HPDE6-E6E7 (cell line): ENCODE measurements at regions not wholly inside any gene's neighbourhood (a gene's known extent, or its start where the extent isn't known, plus 50 kb on each side); places are given as distances from the start of the nearest gene placed in this dataset.
"Not testable (repeated sequence)": the region's sequence is repeated elsewhere in the genome, so short reads cannot be mapped to it uniquely, and the experiment has no call there.

Source experiments
- DNase-seq: peaks from one replicate; pipeline ENCODE4 v3.0.0; 2011; ENCODE audit warnings: missing footprints; ENCODE audit errors: extremely low spot score

DNA sequence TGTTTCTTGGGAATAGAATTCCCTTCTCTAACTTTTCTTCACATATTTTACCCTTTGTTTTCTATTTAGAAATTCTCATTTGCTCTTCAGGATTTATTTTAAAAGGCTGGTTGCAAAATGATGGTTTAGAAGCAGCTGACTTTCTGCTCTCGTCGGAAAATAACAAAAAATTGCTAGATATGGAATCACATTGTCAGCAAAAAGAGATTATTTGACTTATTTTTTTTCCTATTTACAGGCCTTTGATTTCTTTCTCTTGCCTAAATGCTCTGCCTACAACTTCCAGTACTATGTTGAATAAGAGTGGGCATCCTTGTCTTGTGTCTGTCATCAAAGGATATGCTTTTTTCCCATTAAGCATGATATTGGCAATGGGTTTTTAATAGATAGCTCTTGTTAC is 1619.1 kb upstream of the ACO1 start:
- DNase-seq: no peak

DNA sequence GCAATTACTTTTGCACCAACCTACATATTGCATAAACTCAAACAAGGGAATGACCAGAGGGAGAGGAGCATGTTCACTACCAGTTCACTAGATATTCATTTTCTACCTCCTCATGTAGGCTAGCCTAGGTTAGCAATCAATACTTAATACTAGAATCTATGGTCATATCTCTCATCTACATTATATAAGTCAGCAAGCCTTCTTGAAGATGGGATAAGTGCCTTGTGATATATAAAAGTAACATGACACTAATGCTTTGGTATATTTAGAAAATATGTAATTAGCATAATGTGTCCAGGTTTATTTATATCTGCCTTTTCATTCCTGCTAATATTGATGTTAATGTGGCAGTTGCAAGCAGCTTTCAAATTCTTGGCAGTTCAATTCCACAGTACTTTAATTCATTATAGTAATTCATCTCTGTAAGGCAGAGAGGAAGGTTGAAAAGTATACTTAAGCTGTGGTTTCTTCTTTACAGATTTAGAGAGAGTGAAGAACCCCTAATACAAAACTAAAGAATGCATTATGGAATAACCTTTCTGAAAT is 1613.2 kb upstream of the ACO1 start:
- DNase-seq: no peak

DNA sequence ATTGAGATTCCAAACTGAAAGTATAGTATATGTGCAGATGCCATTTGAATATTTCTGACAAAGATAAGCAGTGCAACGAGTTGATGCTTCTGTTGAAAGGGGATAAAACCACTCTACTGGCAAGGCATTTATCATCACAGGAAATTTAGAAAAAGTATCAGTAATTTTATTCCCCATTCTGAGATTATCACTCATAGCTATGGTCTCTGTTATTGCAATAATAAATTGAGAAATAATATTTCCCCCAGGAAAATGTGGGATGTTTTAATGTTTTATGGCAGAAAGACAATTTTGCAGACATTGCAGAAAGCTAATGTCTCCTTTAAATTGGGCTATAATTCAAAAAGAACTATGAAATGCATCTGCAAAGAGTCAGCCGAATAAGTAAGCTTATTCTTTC is 1612.7 kb upstream of the ACO1 start:
- DNase-seq: no peak

DNA sequence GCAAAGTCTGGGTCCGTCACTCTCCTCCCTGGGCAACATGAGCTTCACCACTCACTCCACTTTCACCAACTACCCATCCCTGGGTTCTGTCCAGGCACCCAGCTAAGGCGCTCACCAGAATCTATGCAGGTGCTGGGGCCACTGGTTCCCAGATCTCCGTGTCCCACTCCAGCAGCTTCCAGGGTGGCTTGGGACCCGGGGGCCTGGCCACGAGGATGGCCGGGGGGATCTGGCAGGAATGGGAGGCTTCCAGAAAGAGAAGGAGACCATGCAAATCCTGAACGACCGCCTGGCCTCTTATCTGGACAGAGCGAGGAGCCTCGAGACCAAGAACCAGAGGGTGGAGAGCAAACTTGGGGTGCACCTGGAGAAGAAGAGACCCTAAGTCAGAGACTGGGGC is 1611.0 kb upstream of the ACO1 start:
- no peak for DNase-seq

DNA sequence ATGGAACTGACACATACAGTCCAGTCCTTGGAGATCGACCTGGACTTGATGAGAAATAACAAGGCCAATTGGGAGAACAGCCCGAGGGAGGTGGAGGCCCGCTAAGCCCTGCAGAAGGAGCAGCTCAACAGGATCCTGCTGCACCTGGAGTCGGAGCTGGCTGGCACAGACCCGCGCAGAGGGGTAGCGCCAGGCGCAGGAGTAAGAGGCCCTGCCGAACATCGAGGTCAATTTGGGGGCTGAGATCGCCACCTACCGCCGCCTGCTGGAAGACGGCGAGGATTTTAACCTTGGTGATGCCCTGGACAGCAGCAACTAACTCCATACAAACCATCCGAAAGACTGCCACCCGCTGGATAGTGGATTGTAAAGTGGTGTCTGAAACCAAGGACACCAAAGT is 1610.1 kb upstream of the ACO1 start:
- no peak for DNase-seq

DNA sequence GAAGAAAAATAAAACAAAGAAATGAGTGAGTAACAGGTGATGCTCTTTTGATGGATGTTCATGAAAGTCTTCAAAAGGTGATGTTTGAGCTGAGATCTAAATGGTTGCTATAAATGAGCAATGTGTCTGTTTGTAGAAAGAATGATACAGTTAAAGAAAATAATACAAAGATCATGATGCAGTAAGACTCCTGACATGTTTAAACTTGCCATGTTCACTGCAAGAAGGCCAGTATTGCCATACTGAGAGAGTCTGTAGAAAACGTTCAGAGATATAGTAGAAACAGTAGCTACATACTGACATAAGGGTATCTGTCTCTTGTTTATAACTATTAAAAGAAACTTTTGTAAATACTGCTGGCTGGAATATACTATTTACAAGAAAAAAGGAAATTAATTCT is 1609.2 kb upstream of the ACO1 start:
- DNase-seq: peak; percentile 12

DNA sequence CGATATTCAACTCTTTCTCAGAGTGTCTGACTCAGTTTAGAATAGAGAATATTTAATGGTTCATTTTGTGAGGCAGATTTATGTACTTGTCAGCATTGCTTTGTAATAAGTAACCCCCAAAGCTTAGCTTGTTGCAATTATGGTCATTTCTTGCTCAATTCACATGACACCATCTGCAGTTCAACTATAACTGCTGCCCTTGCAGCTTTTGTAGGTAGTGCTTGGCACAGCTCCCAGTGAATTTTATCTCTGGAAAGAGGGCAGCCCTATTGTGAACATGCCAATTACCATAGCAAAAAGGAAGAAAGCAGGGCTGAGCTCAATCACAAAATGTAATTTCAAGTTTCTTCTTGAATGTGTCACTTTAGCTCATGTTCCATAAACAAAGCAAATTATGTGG is 1587.7 kb upstream of the ACO1 start:
- no peak for DNase-seq

DNA sequence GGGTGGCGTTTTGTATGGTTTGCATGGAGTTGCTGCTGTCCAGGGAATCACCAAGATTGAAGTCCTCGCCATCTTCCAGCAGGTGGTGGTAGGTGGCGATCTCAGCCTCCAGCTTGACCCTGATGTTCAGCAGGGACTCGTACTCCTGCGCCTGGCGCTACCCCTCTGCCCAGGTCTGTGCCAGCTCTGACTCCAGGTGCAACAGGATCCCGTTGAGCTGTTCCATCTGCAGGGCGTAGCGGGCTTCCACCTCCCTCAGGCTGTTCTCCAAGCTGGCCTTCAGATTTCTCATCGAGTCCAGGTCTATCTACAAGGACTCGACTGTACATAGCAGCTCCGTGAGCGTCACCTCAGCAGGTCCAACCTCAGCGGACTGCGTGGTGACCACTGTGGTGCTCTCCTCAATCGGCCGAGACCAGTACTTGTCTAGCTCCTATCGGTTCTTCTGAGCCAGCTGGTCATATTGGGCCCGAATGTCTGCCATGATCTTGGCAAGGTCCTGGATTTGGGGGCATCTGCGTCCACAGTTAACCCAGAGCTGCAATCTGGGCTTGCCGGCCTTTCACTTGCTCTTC is 1584.8 kb upstream of the ACO1 start:
- no peak for DNase-seq

DNA sequence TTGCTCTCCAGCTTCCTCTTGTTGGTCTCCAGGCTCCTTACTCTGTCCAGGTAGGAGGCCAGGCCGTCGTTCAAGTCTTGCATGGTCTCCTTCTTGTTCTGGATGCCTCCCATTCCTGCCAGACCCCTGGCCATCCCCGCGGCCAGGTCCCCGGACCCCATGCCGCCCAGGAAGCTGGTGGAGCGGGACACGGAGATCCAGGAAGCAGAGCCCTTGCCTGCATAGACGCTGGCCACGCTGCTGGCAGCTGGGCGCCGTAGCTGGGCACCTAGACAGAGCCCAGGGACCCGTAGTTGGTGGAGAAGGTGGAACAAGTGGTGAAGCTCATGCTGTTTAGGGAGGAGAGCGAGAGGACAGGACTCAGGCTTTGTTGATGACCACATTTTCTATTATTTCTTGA is 1584.0 kb upstream of the ACO1 start:
- DNase-seq: no peak

DNA sequence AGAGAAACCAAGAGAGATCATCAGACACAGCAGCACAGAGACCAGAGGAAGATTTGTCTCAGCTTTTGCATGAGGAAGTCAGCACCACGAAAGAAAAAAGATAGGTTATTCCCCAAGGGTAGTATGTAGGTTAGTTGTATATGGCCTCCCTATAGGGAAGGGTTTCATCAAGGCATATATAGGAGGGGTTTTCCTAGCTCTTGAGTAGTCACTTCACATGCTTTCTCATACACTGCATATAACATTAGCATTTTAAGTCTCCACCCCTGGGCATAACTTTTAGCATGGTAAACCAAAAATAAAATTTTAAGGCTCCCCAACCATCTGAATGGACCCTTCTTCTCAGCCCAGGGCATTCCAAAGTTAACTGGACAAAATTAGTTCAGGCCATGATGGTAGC is 1571.6 kb upstream of the ACO1 start:
- DNase-seq: no peak

DNA sequence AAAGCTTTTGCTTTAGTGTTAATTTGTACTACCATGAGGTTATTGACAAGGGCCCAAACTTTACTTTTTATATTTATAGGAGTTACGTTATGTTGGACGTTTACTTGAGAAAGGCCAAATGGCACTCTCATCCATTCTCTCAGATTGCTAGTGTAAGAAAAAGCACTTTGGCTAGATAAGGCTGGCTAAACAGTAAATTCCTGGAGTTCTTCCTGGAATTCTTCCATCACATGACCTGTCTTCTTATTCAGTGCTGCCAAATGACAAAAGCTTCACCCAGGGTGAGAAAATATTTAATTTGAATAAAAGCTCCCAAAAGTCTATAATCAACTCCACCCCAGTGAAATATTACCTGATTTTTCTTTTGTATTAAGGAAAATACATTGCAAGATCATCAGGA is 1568.9 kb upstream of the ACO1 start:
- DNase-seq: no peak

DNA sequence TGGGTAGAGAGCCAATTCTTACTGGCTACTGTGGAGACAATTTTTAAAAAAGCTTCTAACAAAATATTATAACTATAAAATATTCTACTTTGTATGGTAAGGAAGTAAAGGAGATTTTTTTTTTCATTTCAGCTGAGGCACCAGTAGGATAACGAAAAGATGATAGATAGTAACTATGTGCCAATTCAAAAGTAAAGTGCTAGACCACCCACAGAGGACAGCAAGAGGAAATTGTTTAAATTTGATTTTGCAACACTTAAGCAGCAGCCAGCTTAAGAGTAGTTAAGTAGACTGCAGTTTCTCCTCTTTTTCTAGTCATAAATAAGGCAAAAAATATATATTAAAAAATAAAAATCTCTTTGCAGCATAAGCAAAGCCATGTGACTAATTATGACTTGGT is 1539.3 kb upstream of the ACO1 start:
- DNase-seq: no peak

DNA sequence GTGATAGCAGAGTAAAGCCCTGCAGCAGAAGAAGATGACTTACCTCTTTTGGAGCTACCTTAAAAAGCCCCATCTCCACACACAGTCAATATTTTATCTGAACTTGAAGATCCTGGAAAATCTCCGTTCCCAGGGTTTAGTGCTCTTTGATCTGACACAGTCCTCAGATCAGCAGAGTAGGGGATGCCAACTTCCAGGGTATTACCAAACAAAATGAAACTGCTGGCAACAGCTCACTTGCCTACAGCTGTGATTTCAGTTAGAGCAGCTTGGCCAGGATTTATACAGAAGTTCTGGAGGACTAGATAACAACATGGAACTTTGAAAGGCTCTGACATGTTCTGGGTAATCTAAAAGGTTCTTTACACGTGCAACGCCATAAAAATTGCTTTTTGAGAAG is 1537.8 kb upstream of the ACO1 start:
- DNase-seq: no peak

DNA sequence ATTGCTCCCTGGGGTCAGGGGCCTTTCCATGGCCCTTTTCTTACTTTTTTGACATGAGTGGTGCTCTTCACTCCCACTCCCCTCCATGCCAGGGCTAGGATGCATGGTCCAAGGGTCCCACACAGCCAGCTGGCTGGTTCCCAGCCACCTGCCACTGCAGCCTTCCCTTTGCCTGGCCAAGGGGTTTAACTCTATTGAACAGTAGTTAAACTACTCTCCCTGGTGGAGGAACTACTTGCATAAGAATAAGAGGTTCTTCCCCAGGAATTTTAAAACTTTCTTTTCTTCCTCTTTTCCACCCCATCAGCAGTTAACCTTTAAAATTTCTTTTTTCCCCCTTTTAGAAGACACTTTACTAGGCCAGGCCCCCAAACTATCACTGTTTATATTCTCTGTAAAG is 1532.8 kb upstream of the ACO1 start:
- DNase-seq: no peak

DNA sequence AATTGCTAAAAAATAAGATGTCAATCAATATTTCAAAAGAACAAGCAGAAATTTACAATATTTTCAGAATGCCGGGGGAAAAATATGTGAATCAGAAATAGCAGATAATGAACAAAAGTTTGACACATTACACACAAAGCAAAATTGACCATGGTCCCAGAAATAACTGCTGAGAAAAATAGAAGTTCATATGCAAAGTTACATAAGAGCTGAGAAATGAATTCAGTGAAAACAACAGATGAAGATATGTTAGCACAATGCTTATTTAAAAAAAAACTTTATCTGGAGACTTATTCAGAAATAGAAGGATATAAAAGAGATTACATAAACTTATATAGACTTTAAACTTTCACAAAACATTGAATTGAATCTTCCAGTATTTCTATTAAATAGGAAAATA is 1483.7 kb upstream of the ACO1 start:
- no peak for DNase-seq

DNA sequence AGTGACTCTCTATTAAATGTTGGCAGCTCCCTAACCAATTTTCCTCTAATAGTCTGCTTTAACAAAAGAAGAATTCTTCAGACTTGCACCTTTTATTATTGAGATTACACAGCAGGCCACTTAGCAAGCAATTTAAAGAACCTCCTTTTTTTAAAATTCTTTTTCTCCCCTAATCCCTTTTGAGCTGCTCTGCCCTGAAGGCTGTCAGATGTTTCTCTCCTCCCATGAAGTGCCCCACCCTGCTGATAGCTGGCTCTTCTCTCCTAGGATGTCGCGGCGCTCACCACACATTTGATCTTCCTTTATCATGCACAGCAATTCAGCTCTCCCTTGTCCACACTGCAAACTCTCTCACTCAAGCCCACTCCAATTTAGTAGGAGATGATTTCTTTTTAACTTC is 1471.1 kb upstream of the ACO1 start:
- DNase-seq: no peak

DNA sequence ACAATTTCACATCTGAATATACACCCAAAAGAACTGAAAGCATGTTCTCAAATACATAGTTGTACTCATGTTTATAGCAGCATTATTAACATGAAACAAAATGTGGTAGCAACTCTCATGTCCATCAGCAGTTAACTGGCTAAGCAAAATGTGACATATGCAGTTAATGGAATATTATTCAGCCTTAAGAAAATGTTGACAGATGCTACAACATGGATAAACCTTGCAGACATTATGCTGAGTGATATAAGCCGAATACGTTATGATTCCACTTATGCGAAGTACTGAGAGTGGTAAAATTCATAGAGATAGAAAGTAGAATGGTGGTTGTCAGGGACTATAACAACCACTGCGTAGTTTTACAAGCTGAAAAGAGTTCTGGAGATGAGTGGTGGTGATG is 1469.0 kb upstream of the ACO1 start:
- DNase-seq: no peak

DNA sequence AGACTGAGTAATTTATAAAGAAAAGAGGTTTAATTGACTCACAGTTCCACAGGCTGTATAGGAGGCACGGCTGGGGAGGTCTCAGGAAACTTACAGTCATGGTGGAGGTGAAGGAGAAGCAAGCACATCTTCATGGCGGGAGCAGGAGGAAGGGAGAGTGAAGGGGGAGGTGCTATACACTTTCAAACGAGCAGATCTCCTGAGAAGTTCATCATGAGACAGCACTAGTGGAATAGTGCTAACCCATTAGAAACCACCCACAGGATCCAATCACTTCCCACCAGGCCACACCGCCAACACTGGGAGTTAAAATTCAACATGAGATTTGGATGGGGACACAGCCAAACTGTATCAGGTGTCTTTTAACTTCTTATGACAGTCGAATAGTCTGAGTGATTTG is 1459.3 kb upstream of the ACO1 start:
- DNase-seq: no peak

DNA sequence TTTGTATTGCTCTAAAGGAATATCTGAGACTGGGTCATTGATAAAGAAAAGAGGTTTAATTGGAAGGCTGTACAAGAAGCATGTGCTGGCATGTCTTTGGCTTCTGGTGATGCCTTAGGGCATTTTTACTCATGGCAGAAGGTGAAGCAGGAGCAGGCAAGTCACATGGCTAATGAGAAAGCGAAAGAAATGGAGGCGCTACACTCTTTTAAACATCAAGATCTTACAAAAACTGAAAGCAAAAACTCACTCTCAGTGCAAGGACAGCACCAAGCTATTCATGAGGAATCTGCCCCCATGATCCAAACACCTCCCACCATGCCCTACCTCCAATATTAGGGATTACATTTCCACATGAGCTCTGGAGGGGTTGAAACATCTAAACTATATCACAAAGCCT is 1458.8 kb upstream of the ACO1 start:
- DNase-seq: no peak

DNA sequence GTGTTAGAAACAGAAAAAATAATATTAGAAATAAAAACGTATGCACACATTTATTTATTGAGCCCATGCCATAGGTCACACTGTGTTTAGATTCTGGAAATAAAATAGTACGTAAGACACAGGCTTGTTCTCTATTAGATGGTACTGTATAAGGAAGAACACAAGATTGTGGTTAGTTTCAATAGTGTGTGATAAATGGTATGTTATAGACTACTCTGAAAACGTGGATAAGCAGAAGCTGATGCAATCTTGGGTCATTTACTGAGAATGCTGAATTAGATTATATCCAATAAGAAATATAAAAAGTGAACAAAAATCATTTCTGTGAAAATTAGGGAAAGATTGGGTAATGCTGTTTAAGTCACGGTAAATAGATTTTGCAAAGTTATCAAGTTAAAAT is 1456.4 kb upstream of the ACO1 start:
- DNase-seq: no peak

DNA sequence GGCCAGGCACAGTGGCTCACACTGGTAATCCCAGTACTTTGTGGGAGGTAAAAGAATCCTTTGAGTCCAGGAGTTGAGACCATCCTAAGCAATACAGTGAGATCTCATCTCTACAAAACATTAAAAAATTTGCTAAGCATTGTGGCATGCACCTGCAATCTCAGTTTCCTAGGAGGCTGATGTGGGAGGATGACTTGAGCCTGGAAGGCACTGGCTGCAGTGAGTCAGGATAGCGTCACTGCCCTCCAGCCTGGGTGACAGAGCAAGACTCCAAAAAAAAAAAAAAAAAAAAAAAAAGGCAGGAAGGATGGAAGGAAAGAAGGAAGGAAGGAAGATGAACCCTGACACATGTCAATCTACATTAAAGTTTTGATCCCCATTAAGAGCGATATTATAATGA is 1452.2 kb upstream of the ACO1 start:
- DNase-seq: no peak

DNA sequence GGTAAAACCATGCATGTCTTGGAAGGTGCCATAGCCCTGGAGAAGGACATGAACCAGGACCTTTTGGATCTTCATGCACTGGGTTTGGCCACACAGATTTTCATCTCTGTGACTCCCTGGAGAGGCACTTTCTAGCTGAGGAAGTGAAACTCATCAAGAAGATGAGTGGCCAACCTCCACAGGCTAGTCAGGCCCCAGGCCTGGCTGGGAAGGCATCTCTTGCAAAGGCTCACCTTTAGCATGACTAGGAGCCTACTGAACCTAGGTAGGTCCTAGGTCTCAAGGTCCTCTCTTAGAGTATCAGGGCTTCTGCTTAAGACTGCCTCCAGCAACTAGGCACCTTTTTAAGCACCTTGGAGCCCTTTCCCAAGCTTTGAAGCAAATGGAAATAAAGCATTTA is 1448.7 kb upstream of the ACO1 start:
- DNase-seq: no peak

DNA sequence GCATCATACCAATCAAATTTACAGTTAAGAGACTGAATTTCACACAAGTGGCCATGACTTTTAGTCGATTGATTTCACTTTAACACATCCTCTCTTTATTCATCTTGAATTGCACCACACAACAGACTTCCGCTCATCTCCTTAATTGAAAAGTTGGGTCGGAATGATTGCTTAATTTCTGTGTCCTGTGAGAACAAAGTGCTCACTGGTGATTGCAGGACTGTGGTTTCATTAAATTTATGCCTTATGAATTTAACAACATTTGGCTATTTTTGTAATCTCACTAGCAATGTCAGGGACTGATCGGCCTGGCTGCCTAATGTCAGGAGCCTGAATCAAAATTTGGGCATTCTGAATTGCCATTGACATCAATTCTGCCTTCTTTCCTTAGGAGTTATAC is 1447.3 kb upstream of the ACO1 start:
- DNase-seq: no peak

DNA sequence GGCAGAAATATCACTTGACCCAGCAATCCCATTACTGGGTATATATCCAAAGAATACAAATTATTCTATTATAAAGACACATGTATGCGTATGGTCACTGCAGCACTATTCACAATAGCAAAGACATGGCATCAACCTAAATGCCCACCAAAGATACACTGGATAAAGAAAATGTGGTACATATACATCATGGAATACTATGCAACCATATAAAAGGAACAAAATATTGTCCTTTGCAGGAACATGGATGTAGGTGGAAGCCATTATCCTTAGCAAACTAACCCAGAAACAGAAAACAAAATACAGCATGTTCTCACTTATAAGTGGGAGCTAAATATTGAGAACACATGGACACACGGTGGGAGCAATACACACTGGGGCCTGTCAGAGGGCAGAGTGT is 1441.6 kb upstream of the ACO1 start:
- not testable (repeated sequence) for DNase-seq
